Left renal pelvis (tissue), 4 donors: ENCODE measurements at regions not wholly inside any gene's neighbourhood (a gene's known extent, or its start where the extent isn't known, plus 50 kb on each side); places are given as distances from the start of the nearest gene placed in this dataset.
"Not testable (repeated sequence)": the region's sequence is repeated elsewhere in the genome, so short reads cannot be mapped to it uniquely, and the experiment has no call there.

ENCODE experiments used
- DNase-seq, 4 donors: peaks; one replicate each; pipeline ENCODE4 v3.0.0-alpha.2; 2013; ENCODE audit warnings: low read depth in 4 of 4, low spot score in 3 of 4

DNA sequence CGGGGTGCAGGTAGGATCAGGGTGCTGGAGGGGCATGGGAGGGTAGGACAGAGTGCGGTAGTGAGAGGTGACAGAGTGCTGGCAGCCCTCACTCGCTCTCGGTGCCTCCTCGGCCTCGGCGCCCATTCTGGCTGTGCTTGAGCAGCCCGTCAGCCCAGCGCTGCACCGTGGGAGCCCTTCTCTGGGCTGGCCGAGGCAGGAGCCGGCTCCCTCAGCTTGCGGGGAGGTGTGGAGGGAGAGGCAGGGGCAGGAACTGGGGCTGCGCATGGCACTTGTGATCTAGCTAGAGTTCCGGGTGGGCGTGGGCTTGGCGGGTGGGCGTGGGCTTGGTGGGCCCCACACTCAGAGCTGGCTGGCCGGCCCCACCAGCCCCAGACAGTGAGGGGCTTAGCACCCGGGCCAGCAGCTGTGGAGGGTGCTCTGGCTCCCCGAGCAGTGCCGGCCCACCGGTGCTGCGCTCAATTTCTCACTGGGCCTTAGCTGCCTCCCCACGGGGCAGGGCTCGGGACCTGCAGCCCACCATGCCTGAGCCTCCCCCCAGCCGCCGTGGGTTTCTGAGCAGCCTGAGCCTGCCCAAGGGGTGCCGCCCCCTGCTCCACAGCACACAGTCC lies 112.8 kb upstream of the DUSP22 start:
- DNase-seq: no peak

DNA sequence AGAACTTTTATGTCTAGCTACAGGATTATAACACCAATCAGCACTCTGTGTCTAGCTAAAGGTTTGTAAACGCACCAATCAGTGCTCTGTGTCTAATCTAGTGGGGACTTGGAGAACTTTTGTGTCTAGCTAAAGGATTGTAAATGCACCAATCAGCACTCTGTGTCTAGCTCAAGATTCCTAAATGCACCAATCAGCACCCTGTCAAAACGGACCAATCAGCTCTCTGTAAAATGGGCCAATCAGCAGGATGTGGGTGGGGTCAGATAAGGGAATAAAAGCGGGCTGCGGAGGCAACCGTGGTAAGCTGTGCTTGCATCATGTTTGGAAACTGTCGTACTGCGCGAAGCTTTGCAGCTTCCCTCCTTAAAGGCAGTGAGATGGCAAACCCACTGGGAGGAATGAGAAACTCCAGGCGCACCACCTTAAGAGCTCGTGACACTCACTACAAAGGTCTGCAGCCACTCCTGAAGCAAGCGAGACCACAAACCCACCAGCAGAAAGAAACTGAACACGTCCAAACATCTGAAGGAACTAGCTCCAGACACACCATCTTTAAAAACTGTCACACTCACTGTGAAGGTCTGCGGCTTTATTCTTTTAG lies 112.1 kb upstream of the DUSP22 start:
- not testable (repeated sequence) for DNase-seq

DNA sequence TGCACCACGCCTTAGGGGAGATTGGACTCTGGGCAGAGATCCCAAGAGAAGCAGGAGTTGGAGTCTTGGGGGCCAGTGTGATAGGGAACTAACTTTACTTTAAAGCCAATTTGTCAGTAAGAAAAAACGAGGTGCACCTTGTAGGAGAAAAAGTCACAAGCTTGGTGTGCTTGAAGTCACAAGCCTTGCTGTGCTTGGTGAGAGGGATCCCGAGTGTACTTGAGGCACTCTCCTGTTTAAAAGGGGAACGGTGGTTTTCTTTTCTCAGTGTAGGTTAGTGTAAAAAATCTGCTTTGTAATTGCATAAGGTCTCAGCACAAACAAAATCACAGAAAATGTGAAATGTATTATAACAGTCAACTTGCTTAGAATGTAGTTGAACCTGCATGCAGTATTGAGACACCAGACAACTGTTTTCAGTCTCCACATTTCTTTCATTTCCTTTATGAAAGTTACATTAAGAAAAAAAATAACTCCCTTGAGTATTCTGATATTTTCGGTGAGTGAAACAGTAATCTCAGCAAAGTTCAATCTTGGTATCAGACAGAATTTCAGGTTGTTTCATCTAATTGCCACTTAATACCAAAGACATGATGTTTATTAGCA lies 111.1 kb upstream of the DUSP22 start:
- no peak for DNase-seq

DNA sequence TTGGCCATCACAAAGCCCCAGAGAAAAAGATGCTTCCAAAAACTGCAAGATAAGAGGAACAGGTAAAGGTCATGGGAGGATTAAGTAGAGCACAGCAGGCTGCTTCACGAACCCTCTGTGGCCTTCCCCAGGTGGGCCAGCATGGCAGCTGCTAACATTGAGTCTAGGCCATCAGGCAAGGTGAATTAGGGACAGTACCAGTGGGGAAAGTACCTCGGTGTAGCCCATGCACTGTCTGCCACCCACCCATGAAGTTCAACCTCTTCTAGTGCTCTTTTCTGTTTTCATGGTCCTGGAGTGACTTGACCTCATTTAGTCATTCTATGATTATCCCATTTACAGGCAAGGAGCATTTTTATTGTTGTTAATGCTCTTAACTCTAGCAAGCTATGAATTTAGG lies 108.6 kb upstream of the DUSP22 start:
- no peak for DNase-seq

DNA sequence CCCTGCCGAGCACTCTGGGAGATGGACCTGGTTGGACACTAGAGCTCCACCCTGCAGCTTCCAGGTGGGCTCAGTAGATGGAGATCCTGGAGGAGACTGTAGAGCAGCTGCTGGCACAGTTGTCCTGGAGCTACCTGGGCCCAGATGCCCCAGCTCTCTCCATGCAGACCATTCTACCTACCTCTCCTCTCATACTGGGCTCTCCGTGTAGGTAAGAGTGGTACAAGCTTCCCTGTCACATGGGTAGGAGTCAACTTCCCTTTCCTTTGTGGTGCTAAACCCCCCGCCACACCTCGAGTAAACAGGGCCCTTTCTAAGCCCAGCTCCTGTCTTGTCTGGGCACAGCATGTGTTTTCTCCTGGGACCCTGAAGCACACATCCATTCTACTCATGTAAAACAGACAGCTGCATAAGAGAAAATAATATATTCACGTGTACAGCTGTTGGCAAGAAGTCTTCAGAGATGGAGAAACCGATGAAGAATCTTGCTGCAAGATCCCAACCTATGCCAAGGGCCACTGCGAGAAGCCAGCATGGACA lies 108.1 kb upstream of the DUSP22 start:
- no peak for DNase-seq

DNA sequence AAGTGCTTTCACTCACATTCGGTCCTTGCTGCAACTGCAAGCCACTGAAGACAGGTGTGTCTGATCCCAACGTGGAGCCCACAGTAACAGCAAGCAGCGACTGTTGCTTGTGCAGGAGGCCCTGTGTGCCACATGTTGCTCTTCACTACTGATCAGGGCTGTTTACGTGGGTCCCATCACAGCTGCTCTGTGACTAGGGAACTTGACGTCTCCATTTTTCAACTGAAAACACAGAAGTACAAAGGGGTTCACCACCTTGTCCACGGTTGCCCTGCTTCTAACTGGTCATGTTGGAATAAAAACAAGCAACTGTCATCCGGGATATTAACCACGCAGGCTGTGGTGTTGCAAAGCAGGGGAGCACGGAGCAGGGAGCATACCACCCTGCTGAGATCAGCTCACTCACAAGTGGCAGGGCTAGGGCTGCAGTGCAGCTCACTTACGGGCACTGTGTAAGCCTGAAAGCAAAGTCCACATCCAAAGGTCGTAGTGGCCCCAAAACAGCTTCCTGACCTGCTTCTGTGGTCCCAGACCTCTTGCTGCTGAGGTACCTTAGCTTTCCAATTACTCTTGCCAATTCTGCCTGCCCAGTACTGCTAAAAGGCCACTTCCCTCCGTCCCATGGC lies 105.8 kb upstream of the DUSP22 start:
- no peak for DNase-seq

DNA sequence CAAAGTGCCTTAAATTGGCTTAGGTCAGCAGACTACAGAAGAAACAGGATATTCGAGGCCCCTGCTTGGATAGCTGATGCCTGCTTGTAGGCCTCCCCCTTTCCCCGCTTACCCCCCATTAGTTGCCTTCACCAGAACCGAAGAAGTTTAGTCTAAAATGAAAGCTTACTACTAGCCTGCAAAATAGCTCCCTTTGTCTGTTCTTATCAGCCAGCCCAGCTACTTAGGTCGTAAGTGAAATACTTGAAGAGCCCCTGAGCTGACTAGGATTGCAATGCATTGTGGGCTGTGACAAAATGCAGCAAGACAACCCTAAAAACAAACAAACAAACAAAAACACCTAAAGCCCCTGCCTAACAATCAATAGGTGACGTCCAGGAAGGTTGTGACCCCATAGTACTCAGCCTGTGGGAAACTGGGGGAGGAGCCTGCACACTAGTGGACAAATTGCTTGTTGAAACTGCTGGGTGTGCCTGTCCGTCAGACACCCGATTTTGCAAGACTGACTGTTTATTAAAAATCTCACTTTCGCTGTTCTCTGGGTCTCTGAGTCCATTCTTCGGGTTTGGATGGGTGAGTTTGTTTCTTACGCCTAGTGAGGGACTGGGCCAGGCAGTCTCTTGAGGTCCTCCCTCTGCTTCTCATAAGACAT lies 105.0 kb upstream of the DUSP22 start:
- no peak for DNase-seq

DNA sequence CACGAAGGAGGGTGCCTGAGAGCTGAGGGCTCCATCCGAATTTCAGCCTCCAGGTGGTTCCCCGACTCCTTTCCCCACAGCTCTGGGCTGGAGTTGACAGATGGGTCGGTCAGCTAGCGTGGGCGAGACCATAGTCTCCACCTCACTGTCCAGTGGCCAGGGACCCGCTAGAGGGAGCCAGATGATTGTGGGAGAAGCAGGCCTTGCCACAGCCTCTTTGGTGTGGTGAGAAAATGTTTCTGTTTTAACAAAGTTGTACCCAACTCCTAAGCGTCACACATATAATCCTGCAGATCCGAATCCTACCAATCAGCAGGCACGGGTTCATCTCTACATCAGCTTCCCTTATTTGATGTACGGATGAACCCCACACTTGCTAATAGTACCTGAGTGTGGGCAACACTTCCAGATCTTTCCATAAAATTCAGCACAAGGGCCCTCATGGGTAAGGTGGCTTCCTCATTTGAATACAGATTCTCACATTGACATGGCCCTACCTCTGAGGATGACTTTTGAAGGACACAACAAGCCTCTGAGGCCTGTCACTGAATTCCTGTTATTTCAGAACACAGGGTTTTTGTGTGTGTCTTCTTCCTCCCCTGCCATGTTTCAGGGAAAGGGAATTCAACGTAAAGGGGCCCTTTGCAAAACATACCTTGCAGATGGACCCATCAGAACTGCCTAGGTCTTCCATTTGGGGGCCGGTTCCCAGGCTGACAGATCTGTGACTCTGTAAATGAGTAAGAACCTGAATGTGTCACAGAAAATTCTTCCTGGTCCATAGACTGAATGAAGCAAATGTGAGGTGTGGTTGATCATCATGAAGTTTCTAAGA lies 103.2 kb upstream of the DUSP22 start:
- DNase-seq: peak; percentile 71 to 82 (median 72)

DNA sequence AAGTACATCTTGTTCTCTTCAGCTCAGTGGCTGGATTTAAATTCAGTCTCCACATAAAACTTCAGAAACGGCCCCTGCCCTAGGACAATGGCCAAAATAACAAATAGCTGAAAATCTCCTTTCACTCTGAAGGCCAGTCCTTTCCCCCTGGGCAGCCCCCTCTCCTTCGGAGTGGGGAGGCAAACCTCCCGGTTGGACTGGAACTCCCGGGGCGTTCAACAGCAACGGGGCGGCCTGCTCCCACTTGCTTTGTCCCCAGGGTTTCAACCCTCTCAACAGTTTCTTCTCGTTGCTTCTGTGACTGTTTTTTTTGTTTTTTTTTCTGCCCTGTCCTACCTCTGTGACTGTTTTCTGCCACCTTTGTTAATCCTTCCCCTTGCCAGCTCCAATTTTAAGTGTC lies 102.6 kb upstream of the DUSP22 start:
- DNase-seq: no peak

DNA sequence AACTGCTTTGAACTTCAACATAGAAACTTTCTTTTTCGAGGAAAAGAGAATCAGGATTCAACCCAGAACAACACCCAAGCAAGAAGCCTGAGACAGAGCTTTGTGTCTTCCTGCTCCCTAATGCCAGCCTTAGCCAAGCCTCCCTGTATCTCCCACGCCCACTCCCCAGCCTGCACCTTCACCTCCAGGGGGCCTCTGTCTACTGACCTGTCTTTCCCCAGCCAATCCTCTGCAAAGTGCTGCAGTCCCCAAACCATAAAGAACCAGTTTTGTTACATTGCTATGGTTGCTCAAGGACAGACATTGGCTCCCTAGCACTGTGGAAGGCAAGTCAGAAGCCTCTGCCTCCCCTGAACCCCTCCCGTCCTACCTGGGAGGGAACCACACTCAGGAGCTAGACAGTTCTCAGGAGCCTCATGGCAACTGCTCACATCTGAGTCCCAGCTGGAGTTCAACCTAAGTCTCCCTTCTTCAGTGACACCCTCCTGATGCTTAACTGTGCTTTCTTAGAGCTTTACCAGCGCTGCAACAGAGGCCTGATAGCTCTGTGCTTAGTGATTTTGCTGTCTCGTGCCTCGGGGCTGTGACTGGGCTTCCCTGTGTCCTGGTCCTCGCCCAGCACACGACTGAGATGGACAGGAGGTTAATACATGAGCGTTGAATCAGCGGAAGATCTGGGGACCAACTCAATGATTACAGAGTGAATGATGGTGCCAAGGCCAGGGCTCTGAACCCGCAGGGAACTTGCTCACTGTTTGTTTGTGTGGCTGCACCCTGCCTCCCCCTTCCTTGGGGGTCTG lies 101.5 kb upstream of the DUSP22 start:
- DNase-seq: no peak

DNA sequence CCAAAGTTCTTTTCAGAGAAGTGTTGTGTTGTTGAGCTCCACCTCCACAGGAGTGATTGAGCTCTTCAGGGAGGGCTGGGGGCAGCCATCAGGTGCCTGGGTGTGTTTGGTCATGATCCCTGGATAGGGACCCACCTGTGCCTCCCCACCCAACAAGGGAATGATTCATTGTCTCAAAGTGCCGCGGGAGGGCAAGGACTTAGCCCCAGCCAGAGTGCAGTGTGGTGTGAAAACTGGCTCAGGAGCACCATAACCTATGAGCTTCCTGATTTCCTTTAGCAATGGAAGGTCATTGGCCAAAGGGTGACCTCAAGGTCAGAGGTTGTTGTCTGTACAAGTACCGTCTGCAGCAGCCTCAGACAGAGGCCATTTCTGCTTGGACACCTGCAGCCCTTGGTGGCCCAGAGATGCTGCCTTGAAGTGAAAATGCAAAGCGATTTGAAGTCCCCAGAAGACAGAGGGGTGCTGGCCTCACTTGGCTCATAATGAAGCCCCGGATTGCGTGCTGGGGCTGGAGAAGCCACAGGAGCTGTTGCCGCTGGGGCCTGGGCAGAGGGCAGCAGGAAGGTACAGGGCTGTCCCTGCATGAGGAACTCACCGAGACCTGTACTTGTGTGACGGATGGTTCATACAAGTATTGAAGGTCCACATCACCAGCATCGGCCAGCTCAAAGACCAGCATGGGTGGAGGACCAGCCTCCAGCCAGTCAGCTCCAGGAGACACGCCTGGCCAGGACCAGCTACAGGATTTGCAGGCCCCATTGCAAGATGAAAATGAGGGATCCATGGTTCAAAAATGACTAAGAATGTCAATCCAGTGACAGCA lies 100.6 kb upstream of the DUSP22 start:
- DNase-seq: no peak

DNA sequence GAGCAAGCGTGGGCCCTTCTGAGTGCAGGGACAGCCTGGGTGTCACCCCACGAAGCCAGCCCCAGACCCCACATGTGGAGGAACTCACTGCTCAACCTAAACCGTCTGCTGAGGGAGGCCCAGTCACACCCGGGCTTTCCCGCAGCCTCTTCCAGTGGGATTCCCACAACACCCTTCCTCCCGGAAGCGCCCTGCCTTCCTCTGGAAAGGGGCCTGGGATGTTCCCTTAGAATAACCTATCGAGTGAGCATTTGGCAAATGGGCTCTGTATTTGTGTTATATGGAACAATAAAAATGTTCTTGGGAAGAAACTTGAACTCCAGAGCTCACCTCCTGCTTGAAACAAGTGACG lies 100.0 kb upstream of the DUSP22 start:
- no peak for DNase-seq

DNA sequence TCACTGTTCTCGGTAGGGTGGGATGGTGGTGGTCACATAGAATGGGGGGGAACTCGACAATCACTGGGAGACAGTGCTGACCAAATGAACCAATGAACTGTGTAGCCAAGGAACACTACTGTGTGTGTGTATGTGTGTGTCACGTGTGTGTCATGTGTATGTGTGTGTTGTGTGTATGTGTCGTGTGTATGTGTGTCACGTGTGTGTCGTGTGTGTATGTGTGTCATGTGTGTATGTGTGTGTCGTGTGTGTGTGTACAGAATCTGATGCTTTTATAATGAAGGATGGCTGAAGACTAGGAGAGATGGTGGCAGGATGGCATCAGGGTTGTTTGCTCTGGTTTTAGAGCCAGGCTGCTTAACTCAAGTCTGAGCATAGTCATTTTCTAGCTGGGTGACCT lies 99.1 kb upstream of the DUSP22 start:
- DNase-seq: no peak

DNA sequence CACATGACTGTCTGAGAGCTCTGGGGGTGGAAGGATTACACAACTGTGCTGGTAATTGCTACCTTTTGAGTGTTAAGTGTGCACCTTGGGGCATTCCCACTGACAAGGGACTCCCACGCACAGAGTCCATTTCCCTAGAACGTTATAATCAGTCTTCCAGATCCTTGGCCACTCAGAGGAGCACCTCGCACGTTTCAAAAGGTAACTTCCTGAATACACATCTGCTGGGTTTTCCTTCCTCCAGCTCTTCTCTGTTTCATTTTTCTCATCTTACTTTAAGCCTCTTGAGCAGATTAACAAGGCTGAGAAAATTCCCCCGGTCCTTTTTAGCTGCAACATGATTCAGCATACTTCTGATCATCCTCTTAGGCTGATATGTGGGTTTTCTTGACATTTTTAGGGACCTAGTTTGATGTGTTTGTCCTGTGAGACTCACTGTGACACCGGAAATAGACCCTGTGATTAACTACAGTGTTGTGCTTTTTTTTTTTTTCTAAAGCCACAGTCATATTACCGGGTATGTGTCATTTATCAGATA lies 98.4 kb upstream of the DUSP22 start:
- DNase-seq: no peak

DNA sequence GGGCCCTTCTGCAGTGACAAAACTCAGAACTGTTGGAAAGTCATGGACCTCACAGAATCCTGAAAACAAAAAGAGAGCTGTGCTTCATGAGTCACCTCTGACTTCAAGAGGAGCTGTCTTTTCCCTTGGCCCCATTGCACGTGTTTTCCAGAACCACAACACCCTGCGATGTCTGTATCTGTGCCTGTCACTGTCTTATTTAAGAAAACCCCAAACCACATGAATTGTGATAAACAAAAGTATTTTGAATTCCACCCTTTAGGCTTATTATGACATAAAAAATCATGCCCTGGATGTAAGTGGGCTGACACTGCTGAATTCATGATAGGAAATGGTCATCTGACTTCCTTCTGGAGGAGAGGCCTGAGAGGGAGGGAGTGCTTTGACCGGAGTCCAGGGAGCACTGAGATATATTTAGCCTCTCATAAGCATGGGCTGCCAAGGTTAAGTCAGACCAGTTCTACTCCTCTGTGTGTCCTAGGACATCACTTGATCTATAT lies 96.4 kb upstream of the DUSP22 start:
- DNase-seq: no peak

DNA sequence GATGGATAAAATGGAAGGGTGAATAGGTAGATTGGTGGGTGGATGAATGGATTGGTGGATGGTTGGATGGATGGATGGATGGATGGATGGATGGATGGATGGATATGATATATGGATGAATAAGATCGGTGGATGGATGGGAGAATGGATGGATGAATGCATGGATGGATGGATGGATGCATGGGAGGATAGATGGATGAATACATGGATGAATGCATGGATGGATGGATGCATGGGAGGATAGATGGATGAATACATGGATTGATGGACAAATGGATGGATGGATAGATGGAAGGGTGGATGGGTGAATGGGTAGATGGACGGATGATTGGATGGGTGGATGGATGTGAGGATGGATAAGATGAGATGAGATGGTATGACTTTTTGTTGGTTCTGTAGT lies 95.7 kb upstream of the DUSP22 start:
- DNase-seq: no peak

DNA sequence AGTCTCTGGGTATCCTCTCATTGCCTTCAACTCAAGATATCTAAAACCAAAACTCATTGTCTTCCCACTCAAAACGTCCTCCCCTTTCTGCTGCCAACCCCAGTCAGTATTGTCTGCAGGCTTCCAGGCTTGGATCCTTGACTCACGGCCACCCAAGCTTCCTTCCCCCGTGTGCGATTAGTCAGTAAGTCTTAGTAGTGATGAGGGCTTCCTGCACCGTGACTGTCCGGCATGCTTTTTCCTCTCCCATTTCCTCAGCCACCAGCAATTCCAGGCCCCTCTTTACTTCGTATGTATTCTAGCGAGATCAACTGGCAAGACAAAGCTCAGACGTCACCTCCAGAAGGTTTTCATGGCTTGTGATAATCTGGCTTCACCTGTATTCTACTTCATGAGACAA lies 88.6 kb upstream of the DUSP22 start:
- no peak for DNase-seq

DNA sequence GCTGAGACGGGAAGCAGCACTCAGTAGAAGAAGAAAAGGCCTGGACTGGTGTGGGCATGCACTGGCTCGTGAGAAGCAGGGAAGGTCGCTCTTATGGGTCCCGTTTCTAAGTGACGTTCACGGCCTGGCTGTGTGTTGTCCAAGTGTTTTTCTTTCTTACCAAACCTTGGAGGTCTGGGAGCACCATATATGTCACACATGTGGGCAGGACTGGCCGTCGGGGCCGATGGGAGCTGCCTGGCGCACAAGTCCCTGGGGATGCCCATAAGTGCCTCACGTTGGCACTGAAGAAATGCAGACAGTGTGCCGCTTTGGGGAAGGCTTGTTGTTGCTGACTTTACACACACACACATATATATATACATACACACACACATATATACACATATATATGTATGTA lies 86.0 kb upstream of the DUSP22 start:
- DNase-seq: no peak
